H1 (cell line): ENCODE measurements at regions not wholly inside any gene's neighbourhood (a gene's known extent, or its start where the extent isn't known, plus 50 kb on each side); places are given as distances from the start of the nearest gene placed in this dataset.

Experiments
- CBX8 ChIP-seq: fragments of 300-800, 300-1000 bp; sonication (generic); IDR thresholded peaks from 2 replicates; pipeline ENCODE4 v1.7.1; 2016; ENCODE audit warnings: low read depth, low read length, borderline replicate concordance
- CHD2 ChIP-seq: IDR thresholded peaks from 2 replicates; pipeline ENCODE4 v1.6.1; 2012; ENCODE audit warnings: low read length, improper control_type of control experiment
- EGR1 ChIP-seq: IDR thresholded peaks from 2 replicates; pipeline ENCODE4 v1.6.1; 2011; ENCODE audit warnings: low read depth, low read length, borderline replicate concordance
- EP300 ChIP-seq, 2 experiments: IDR thresholded peaks; 1 replicate in 1 of 2; 2 replicates in 1 of 2; pipeline ENCODE4 v1.6.1; 2011 to 2012; ENCODE audit warnings: low read depth in 2 of 2, low read length in 2 of 2, mild to moderate bottlenecking in 2 of 2, borderline replicate concordance in 1 of 2, inconsistent platforms in 1 of 2, moderate library complexity in 1 of 2
- JUND ChIP-seq: IDR thresholded peaks from 2 replicates; pipeline ENCODE4 v1.6.1; 2011; ENCODE audit warnings: mild to moderate bottlenecking, improper control_type of control experiment, low read length
- KDM1A ChIP-seq: fragments of 200-600, 300-600 bp; sonication (generic); IDR thresholded peaks from 2 replicates; pipeline ENCODE4 v1.7.1; 2016; ENCODE audit warnings: mild to moderate bottlenecking, low read length, borderline replicate concordance
- POLR2A ChIP-seq, 2 experiments: IDR thresholded peaks; 1 replicate in 1 of 2; 2 replicates in 1 of 2; pipeline ENCODE4 v1.6.1; 2011; ENCODE audit warnings: low read depth in 2 of 2, low read length in 2 of 2, mild to moderate bottlenecking in 2 of 2; ENCODE audit errors: control extremely low read depth in 1 of 2
- RFX5 ChIP-seq: IDR thresholded peaks from 2 replicates; pipeline ENCODE4 v1.6.1; 2011; ENCODE audit warnings: low read depth, low read length, improper control_type of control experiment, borderline replicate concordance
- RNF2 ChIP-seq: fragments of 200-900, 300-1000 bp; sonication (generic); IDR thresholded peaks from 2 replicates; pipeline ENCODE4 v1.7.1; 2016; ENCODE audit warnings: borderline replicate concordance, low read depth, mild to moderate bottlenecking, antibody characterized with exemption, low read length; ENCODE audit not compliant: poor library complexity, severe bottlenecking; ENCODE audit errors: missing control alignments
- SP2 ChIP-seq: IDR thresholded peaks from 2 replicates; pipeline ENCODE4 v1.6.1; 2012; ENCODE audit warnings: mild to moderate bottlenecking, low read length, inconsistent platforms
- TAF1 ChIP-seq: IDR thresholded peaks from 2 replicates; pipeline ENCODE4 v1.6.1; 2011; ENCODE audit warnings: mild to moderate bottlenecking, low read depth, low read length
- TEAD4 ChIP-seq: IDR thresholded peaks from 2 replicates; pipeline ENCODE4 v1.6.1; 2012; ENCODE audit warnings: low read depth, low read length, inconsistent platforms, mixed read lengths
- TF ChIP-seq, protein P1 (sequence below), 3 experiments: IDR thresholded peaks; 1 replicate in 2 of 3; 2 replicates in 1 of 3; pipeline versions ENCODE4 v1.5.1 to v1.6.1; 2011; ENCODE audit warnings: low read length in 3 of 3, mild to moderate bottlenecking in 3 of 3, inconsistent platforms in 2 of 3, low read depth in 1 of 3, moderate library complexity in 1 of 3; ENCODE audit not compliant: insufficient read depth in 1 of 3; ENCODE audit errors: control extremely low read depth in 1 of 3

DNA sequence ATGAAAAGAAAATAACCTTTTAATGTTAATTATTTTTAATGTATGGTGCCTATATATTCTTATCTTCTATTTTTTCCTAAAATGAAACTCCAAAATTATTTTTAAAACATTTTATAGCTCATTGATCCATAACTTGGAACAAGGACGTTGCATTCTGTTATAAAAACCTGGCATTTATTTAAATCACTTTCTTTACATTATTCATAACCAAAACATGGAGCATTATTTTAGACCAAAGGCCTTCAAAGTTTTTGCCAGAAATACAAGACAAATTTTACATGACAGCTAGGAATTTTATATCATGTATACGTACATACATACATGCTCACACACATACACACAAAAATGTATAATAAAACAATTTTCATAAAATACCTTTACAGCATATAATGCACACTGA lies 259.8 kb downstream of the QDPR start:
- TF ChIP-seq TEAD4 (no peak), RFX5 (no peak), POLR2A (IDR thresholded peaks at IDR 0.05; ENCODE audit: control extremely low read depth in 1 of 2, low read depth in 2 of 2, low read length in 2 of 2) (no peak), JUND (no peak), KDM1A (no peak), TAF1 (no peak), EP300 (IDR thresholded peaks at IDR 0.05; ENCODE audit: borderline replicate concordance in 1 of 2, low read depth in 2 of 2, low read length in 2 of 2) (no peak), SP2 (no peak), CBX8 (no peak), EGR1 (no peak), RNF2 (no peak), CHD2 (no peak)
- TF ChIP-seq, protein P1, sequence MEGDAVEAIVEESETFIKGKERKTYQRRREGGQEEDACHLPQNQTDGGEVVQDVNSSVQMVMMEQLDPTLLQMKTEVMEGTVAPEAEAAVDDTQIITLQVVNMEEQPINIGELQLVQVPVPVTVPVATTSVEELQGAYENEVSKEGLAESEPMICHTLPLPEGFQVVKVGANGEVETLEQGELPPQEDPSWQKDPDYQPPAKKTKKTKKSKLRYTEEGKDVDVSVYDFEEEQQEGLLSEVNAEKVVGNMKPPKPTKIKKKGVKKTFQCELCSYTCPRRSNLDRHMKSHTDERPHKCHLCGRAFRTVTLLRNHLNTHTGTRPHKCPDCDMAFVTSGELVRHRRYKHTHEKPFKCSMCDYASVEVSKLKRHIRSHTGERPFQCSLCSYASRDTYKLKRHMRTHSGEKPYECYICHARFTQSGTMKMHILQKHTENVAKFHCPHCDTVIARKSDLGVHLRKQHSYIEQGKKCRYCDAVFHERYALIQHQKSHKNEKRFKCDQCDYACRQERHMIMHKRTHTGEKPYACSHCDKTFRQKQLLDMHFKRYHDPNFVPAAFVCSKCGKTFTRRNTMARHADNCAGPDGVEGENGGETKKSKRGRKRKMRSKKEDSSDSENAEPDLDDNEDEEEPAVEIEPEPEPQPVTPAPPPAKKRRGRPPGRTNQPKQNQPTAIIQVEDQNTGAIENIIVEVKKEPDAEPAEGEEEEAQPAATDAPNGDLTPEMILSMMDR (IDR thresholded peaks at IDR 0.05; ENCODE audit: control extremely low read depth in 1 of 3, insufficient read depth in 1 of 3, low read depth in 1 of 3, low read length in 3 of 3) = no peak
